Panc1 (cell line): ENCODE measurements at regions not wholly inside any gene's neighbourhood (a gene's known extent, or its start where the extent isn't known, plus 50 kb on each side); places are given as distances from the start of the nearest gene placed in this dataset.

Experiments used
- ATAC-seq: fragments of 200-7000 bp; cut with Tn5 transposase; 2 replicates; pipeline ENCODE4 v1.9.1; 2020; ENCODE audit warnings: mild to moderate bottlenecking, moderate library complexity
- BruUV-seq: library from RNA; stranded (reverse); fragments of 400-500 nt; replicated peaks from 2 replicates; lab custom pipeline; 2021; lab: Mats Ljungman, UMichigan
- CTCF ChIA-PET: fragments of 300-600 bp; sonication (Branson Sonifier 250); formaldehyde crosslinking; loops from one replicate; lab custom pipeline; 2022; ENCODE audit warnings: antibody characterized with exemption; lab: Charles Lee
- POLR2A ChIA-PET: fragments of 300-600 bp; sonication (Branson Sonifier 250); formaldehyde crosslinking; loops from one replicate; lab custom pipeline; 2022; ENCODE audit warnings: antibody characterized with exemption; lab: Charles Lee
- DNase-seq: peaks from one replicate; pipeline ENCODE4 v3.0.0-alpha.2; 2010; ENCODE audit warnings: low read depth, low spot score
- H3K27ac ChIP-seq: 2 replicates; pipeline ENCODE4 v1.5.1; 2011; ENCODE audit warnings: mild to moderate bottlenecking, low read length, inconsistent platforms
- H3K27me3 ChIP-seq: fragments of 200-500 bp; sonication (Bioruptor generic); 2 replicates; pipeline ENCODE4 v1.6.0; 2014; ENCODE audit warnings: low read length, inconsistent platforms; ENCODE audit not compliant: control insufficient read depth, insufficient read depth
- H3K36me3 ChIP-seq: fragments of 200-500 bp; sonication (Bioruptor generic); 2 replicates; pipeline ENCODE4 v1.5.1; 2014; ENCODE audit warnings: inconsistent platforms, mild to moderate bottlenecking, low read length, moderate library complexity; ENCODE audit not compliant: control insufficient read depth, insufficient read depth
- H3K4me1 ChIP-seq: 2 replicates; pipeline ENCODE4 v1.5.1; 2011; ENCODE audit warnings: inconsistent platforms, mild to moderate bottlenecking, low read length, moderate library complexity; ENCODE audit not compliant: control insufficient read depth, insufficient read depth
- H3K4me3 ChIP-seq, 2 experiments: 2 replicates each; pipeline ENCODE4 v1.5.1; 2011 to 2012; ENCODE audit warnings: low read depth in 2 of 2, low read length in 2 of 2, mild to moderate bottlenecking in 2 of 2, inconsistent platforms in 1 of 2, moderate library complexity in 1 of 2
- H3K9me3 ChIP-seq: fragments of 200-500 bp; sonication (Bioruptor generic); 2 replicates; pipeline ENCODE4 v1.5.1; 2014; ENCODE audit warnings: low read depth, mild to moderate bottlenecking, inconsistent platforms, low read length, moderate library complexity; ENCODE audit not compliant: control insufficient read depth, insufficient read depth
- POLR2AphosphoS5 ChIP-seq: IDR thresholded peaks from 2 replicates; pipeline ENCODE4 v1.6.1; 2012; ENCODE audit warnings: mild to moderate bottlenecking, low read depth, low read length, moderate library complexity
- SIN3A ChIP-seq: IDR thresholded peaks from 2 replicates; pipeline ENCODE4 v1.6.1; 2012; ENCODE audit warnings: low read depth, mild to moderate bottlenecking, low read length, moderate library complexity, borderline replicate concordance; ENCODE audit not compliant: insufficient read depth
- TCF7L2 ChIP-seq: IDR thresholded peaks from 2 replicates; pipeline ENCODE4 v1.6.1; 2011; ENCODE audit warnings: mild to moderate bottlenecking, low read depth, low read length, inconsistent platforms
- in situ Hi-C: cut with HindIII; loops from 2 replicates; pipeline ENCODE4 v1.10.0; 2016; ENCODE audit warnings: low sequenced_read_pairs, low pct_unique_long_range_greater_than_20kb
- intact Hi-C: fragments of 100-400 bp; cut with micrococcal nuclease; formaldehyde crosslinking; loops from one replicate; pipeline ENCODE4 v1.10.0; 2022; ENCODE audit not compliant: unreplicated experiment
- TF ChIP-seq, protein P1 (sequence below): fragments of 450-650 bp; IDR thresholded peaks from 2 replicates; pipeline ENCODE4 v1.5.1; 2017; ENCODE audit warnings: mild to moderate bottlenecking
- TF ChIP-seq, protein P2 (sequence below), 2 experiments: IDR thresholded peaks; 2 replicates each; pipeline ENCODE4 v1.6.1; 2011 to 2012; ENCODE audit warnings: low read depth in 2 of 2, control low read depth in 1 of 2, low read length in 1 of 2, mild to moderate bottlenecking in 1 of 2, moderate library complexity in 1 of 2; ENCODE audit not compliant: insufficient read depth in 1 of 2

DNA sequence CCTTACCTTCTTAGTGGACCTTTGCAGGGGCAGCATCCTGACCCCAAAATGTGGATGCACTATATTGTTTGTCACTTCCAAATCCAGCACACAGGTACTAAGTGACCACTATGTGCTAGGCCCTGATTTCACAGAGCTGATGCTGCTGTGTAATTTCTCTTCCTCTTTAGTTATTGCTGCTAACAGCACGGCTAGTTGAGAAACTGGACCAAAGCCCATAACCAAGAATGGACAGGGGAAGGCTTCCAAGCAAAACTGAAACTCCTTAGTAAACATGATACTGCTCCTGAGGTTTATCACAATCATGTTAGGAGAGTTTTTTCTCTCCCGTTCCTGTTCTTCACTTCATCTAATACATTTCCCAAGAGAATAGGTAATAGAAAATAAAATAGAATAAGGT lies 172.9 kb upstream of the TTC29 start:
- DNase-seq: no peak
- intact Hi-C loops: no loop called here

DNA sequence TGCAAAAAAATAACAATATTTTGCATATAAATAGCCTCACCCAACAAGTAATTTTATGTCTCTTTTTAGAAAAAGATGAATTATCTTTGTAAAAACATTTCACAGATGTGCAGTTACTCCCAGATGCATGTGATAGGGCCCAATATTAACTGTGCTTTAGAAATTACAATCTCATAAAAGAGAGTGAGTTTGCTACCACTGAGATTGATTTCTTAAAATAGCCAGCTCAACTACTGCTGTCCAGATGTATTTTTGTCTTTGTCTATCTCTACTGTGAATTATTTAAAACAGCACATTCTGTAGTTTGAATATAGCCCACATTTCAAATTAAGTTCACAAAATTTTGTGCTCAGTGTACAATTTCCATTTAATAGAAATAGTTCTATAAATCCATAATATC lies 177.0 kb upstream of the TTC29 start:
- DNase-seq (no peak), ATAC-seq (no peak)
- no TSS peak for BruUV-seq
- H3K36me3 ChIP-seq: no peaks in the 10 kb centered on the region
- POLR2A ChIA-PET: no interaction called here
- in situ Hi-C loops (no loop called here), intact Hi-C loops (no loop called here)
- no peaks in the 10 kb centered on the region for H3K27me3 ChIP-seq
- no peak overlapping the region for H3K4me3 ChIP-seq
- no peaks in the 10 kb centered on the region for H3K4me1 ChIP-seq
- CTCF ChIA-PET: no interaction called here
- no peak overlapping the region for H3K27ac ChIP-seq
- TF ChIP-seq SIN3A (no peak), POLR2AphosphoS5 (no peak), TCF7L2 (no peak)
- TF ChIP-seq, protein P1, sequence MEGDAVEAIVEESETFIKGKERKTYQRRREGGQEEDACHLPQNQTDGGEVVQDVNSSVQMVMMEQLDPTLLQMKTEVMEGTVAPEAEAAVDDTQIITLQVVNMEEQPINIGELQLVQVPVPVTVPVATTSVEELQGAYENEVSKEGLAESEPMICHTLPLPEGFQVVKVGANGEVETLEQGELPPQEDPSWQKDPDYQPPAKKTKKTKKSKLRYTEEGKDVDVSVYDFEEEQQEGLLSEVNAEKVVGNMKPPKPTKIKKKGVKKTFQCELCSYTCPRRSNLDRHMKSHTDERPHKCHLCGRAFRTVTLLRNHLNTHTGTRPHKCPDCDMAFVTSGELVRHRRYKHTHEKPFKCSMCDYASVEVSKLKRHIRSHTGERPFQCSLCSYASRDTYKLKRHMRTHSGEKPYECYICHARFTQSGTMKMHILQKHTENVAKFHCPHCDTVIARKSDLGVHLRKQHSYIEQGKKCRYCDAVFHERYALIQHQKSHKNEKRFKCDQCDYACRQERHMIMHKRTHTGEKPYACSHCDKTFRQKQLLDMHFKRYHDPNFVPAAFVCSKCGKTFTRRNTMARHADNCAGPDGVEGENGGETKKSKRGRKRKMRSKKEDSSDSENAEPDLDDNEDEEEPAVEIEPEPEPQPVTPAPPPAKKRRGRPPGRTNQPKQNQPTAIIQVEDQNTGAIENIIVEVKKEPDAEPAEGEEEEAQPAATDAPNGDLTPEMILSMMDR: no peak
- TF ChIP-seq, protein P2, sequence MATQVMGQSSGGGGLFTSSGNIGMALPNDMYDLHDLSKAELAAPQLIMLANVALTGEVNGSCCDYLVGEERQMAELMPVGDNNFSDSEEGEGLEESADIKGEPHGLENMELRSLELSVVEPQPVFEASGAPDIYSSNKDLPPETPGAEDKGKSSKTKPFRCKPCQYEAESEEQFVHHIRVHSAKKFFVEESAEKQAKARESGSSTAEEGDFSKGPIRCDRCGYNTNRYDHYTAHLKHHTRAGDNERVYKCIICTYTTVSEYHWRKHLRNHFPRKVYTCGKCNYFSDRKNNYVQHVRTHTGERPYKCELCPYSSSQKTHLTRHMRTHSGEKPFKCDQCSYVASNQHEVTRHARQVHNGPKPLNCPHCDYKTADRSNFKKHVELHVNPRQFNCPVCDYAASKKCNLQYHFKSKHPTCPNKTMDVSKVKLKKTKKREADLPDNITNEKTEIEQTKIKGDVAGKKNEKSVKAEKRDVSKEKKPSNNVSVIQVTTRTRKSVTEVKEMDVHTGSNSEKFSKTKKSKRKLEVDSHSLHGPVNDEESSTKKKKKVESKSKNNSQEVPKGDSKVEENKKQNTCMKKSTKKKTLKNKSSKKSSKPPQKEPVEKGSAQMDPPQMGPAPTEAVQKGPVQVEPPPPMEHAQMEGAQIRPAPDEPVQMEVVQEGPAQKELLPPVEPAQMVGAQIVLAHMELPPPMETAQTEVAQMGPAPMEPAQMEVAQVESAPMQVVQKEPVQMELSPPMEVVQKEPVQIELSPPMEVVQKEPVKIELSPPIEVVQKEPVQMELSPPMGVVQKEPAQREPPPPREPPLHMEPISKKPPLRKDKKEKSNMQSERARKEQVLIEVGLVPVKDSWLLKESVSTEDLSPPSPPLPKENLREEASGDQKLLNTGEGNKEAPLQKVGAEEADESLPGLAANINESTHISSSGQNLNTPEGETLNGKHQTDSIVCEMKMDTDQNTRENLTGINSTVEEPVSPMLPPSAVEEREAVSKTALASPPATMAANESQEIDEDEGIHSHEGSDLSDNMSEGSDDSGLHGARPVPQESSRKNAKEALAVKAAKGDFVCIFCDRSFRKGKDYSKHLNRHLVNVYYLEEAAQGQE (IDR thresholded peaks at IDR 0.05; ENCODE audit: insufficient read depth in 1 of 2, low read depth in 2 of 2, low read length in 1 of 2): no peak
- no peaks in the 10 kb centered on the region for H3K9me3 ChIP-seq

More for the DNA sequence above, 172.9 kb upstream of the TTC29 start:
- no peaks in the 10 kb centered on the region for H3K4me1 ChIP-seq
- no peak overlapping the region for H3K4me3 ChIP-seq
- H3K9me3 ChIP-seq: no peaks in the 10 kb centered on the region
- no peaks in the 10 kb centered on the region for H3K27me3 ChIP-seq
- CTCF ChIA-PET: no interaction called here
- in situ Hi-C loops: no loop called here
- no peak overlapping the region for H3K27ac ChIP-seq
- POLR2A ChIA-PET: no interaction called here
- ATAC-seq: no peak
- TF ChIP-seq, protein P2 (IDR thresholded peaks at IDR 0.05; ENCODE audit: insufficient read depth in 1 of 2, low read depth in 2 of 2, low read length in 1 of 2): no peak
- no peaks in the 10 kb centered on the region for H3K36me3 ChIP-seq
- BruUV-seq: no TSS peak
